Cortex of kidney (tissue), 1 donor: ENCODE measurements at regions not wholly inside any gene's neighbourhood (a gene's known extent, or its start where the extent isn't known, plus 50 kb on each side); places are given as distances from the start of the nearest gene placed in this dataset.

ENCODE experiments used
- DNase-seq: peaks from one replicate; lab custom pipeline; 2025; lab: John Stamatoyannopoulos, UW

- DNase-seq: no peak
Observed at GRCh38 chr9:89723469-89724100, 118.8 kb downstream of the GADD45G start.

GRCh38 chr9:89724659-89725058 is 119.8 kb downstream of the GADD45G start:
- DNase-seq: no peak

GRCh38 chr9:89725271-89725670 is 120.5 kb downstream of the GADD45G start:
- DNase-seq: no peak

DNA sequence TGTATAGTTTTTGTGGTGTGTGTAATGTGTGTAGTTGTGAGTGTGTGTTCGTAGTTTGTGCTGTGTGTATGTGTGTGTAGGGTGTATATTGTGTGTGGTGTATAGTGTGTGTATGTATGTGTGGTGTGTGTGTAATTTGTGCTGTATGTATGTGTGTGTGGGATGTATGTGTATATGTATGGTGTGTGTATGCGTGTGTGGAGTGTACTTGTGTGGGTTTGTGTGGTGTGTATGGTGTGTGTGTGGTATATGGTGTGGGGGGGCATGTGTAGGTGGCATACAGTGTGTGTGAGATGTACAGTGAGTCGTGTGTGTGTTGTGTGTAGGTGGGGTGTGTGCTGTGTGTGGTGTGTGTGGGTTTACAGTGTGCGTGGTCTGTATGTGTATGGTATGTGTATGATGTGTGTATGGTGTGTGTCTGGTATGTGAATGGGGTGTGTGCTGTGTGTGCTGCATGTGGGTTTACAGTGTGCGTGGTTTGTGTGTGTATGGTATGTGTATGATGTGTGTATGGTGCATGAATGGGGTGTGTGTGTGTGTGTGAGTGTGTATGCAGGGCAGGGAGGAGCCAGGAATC is 125.2 kb downstream of the GADD45G start:
- no peak for DNase-seq

DNA sequence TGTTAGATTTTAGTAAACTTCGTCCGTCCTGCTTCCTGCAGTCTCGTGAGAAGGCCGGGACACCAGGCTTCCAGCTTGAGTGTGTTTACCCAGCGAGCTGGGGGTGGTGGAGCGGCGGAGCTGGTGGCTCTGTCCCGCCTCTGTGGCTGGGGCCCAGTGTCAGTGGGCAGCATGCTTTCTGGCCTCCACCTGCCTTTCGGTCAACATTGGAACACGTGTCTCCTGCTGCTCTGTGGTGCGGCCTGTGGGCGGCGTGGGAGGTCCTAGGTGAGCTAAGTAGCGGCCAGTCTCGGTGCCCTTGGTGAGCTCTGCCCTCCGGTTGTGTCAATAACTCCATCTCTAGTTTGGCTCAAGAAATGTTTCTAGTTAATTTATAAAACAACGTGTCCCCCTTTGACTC is 125.9 kb downstream of the GADD45G start:
- DNase-seq: no peak

DNA sequence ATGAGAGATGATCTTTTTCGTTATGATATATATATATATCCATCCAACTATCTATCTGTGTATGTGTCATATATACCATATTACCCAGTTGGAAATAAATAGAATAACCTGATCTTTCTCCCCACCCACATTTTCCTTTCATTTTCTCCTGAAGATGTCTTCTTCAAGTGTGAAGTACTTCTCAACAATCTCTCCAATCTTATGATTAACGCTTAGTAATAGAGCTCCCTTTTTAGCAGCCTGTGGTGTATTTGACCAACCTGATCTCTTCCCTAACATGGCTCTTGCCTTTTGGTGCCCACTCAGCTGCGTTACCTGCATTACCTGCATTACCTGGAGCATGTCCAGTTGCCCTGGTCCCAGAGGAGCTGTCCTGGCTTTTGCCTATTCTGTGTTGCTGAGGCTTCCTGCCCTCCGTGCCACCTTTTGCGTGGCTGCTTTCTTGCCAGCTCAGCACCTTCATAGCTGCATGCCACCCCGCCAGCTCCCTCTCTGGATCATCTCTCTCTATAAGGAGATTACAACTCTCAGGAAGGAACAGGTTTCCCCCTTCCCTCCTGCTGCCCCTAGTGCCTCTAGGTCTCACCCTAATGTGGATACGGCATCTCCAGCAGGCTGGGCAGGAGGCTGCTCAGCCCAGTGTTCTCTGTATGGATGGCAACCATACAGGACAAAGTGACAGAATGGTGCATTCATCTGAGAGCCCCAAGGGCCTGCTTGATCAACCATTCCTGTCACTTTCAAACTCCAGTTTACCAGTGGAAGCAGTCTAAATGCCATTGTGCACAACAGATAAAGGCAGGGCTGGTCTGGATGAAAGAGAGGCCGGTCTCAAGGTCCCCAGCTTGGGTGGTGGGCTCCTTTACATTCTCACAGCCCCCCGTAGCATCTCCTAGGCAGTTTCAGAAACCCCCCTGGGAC is 126.7 kb downstream of the GADD45G start:
- DNase-seq: no peak

DNA sequence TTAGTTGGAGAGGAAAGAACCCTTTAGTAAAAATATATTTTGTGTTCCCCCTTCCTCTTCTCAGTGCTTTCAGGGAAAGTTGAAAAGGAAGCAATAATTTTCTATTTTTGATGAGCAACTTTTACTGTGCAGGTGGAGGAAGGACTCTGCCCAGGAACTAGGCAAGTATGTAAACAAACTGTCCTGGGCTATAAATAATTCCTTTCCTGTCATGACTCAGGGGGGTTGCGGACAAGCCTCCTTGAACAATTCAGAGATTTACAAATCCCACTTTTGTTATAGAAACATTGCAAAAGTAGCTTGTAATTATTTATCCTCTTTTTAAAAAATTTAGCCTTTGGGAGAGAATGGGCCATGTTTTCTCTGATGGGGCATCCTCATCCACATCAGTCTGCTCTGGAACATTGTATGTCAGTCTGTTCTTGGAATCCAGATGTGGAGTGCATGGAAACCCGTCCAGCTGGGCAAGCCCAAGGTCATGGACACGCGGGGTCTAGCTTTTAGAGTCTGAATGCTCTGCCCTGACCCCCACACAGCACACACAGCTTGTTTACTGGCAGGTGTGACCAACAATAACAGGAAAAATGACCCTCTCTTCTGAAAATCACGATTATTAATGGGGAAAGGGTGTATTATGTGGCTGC is 127.6 kb downstream of the GADD45G start:
- DNase-seq: no peak

DNA sequence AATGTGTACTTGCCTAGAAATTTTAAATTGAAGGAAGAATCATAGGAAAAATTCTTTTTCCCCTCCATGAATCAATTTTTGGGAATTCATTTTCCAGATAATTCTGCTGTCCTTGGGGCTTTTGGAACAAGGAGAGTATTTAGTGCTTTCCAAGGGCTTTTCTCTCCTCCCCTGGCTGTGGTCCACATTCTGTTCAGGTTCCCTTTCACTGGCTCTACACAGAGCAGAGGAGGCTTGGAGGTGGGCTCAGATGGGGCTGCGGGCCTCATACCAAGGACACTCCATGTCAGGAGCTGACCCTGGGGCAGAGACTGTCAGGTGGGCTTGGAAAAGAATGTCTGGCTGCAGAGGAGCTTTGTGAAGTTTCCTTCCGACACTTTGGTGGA is 128.1 kb downstream of the GADD45G start:
- no peak for DNase-seq

GRCh38 chr9:89734600-89735041 is 129.8 kb downstream of the GADD45G start:
- DNase-seq: no peak

GRCh38 chr9:89738137-89738932 is 133.5 kb downstream of the GADD45G start:
- DNase-seq: no peak

DNA sequence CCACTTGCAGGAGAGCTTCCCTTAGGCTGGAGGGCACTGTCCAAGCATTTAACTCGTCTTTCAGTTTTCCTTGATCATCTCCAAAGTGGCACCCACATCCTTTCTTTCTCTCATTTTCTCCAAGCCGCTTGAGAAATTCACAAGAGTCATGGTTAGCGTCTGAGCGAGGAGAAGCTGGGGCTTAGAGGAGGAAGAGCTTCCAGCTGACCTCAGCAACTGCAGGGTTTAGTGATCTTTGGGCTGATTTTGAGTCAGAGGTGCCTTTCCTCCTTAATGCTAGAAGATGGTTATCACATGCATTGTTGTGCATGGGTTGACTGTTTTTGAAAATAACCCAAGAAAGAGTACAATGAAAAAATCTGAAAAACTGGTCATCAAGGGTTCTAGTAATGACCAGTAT is 134.7 kb downstream of the GADD45G start:
- no peak for DNase-seq

GRCh38 chr9:89739916-89740315 is 135.1 kb downstream of the GADD45G start:
- DNase-seq: no peak

GRCh38 chr9:89740722-89741121 is 135.9 kb downstream of the GADD45G start:
- no peak for DNase-seq

GRCh38 chr9:89742660-89743059 is 137.8 kb downstream of the GADD45G start:
- no peak for DNase-seq

- DNase-seq: no peak
Observed at GRCh38 chr9:89743216-89743572, 138.4 kb downstream of the GADD45G start.

DNA sequence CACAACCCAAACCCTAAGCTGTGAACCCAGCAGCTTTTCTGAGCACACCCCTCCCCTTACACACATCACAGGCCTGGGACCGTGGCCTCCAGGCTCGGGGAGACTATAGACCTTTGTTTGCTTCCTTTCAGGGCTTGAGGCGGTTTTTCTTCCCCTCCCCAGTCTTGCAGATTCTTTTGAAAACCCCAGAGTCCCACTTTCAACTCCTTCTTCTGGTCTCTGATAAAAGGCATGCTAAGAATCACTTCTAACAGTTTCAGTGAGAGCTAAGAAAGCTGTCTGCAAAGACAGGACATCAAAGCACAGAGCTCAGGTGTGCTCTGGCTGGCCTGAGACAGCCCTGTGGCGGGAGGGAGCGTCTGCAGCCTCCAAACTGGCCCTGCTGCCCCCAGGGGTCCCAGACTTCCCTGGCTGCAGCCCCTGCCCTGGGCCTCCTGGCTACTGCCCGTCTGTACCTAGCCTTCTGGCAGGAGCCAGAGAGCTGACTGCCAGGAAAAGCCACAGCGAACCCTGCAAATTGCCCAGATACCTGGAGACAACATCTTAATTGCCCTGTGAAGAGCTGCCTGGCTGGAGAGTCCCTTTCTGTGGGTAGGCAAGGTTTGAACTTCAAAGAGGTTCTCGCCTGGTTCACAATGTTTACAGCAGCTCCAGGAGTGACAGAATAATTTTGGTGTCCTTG is 138.9 kb downstream of the GADD45G start:
- DNase-seq: no peak

- DNase-seq: no peak
Observed at GRCh38 chr9:89744255-89744648, 139.4 kb downstream of the GADD45G start.

DNA sequence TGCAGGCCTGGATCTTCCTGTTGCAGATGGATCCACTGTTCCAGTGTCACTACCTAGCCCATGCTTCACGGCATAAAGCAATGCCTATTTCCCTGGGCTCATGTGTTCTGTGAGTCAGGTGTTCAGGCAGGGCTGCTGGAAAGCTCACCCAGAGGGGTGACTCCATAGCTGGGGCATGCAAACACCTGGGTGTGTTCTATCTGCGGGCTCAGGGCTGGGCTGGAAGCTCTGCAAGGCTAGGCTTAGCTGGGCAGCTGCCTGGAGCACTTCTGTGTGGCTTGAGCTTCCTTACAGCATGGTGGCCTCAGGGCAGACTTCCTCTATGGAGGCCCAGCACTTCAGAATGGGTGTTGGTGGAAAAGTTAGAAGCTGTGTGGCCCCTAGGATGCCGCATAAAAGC is 139.9 kb downstream of the GADD45G start:
- DNase-seq: no peak

GRCh38 chr9:89745601-89746376 is 141.0 kb downstream of the GADD45G start:
- DNase-seq: no peak

DNA sequence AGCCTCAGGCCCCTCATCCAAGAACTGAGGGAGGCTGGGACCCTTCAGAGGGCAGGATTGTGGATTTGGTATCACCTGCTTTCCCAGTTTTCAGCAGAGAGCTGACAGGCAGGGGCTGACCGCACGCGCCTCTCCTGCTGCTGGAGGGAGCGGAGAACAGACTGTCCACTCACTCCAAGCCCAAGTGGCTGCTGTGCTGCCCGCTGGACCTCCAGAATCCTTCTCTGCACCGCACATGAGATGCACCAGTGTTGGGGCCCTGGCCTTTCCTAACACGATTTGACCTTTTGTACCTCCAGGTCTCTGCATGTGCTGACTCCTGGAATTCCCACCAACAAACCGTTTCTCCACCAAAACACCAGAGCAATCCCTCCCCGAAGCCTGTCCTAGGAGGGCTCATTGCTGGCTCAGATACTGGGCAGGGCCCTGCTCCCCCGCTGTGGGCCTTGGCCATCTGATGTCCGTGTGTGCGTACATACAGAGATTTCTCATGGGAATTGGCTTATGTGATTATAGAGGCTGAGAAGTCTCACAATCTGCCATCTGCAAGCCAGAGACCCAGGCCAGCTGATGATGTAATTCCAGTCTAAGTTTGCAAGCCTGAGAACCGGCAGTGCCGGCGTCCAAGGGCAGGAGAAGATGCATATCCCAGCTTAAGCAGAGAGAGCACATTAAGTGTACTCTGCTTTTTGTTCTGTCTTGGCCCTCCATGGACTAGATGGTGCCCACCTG is 141.7 kb downstream of the GADD45G start:
- no peak for DNase-seq
